K562 (cell line): ENCODE measurements at regions not wholly inside any gene's neighbourhood (a gene's known extent, or its start where the extent isn't known, plus 50 kb on each side); places are given as distances from the start of the nearest gene placed in this dataset.

Experiments
- CEBPB ChIP-seq: fragments of 450-650 bp; IDR thresholded peaks from 2 replicates; pipeline ENCODE4 v1.6.1; 2016; ENCODE audit warnings: missing genetic modification characterization, missing compliant biosample characterization
- CHCHD3 ChIP-seq: fragments of 250-450 bp; sonication (Bioruptor Pico); IDR thresholded peaks from 2 replicates; pipeline ENCODE4 v2.1.2; 2022; ENCODE audit warnings: mild to moderate bottlenecking
- DDX20 ChIP-seq: fragments of 450-650 bp; IDR thresholded peaks from 2 replicates; pipeline ENCODE4 v1.6.1; 2016; ENCODE audit warnings: missing genetic modification characterization, low read depth, mild to moderate bottlenecking, missing compliant biosample characterization, moderate library complexity
- HDAC8 ChIP-seq: fragments of 450-650 bp; IDR thresholded peaks from 2 replicates; pipeline ENCODE4 v1.6.1; 2016; ENCODE audit warnings: mild to moderate bottlenecking, missing genetic modification characterization, moderate library complexity, missing compliant biosample characterization
- KDM1A ChIP-seq, 2 experiments: fragments of 450-650 bp; IDR thresholded peaks; 2 replicates each; pipeline ENCODE4 v1.6.1; 2016; ENCODE audit warnings: mild to moderate bottlenecking in 2 of 2
- MEIS2 ChIP-seq: fragments of 450-650 bp; IDR thresholded peaks from 2 replicates; pipeline ENCODE4 v1.6.1; 2014; ENCODE audit warnings: mild to moderate bottlenecking; ENCODE audit not compliant: partially characterized antibody
- NCOR1 ChIP-seq: fragments of 450-650 bp; IDR thresholded peaks from 2 replicates; pipeline ENCODE4 v1.6.1; 2016; ENCODE audit warnings: mild to moderate bottlenecking, moderate library complexity
- TARDBP ChIP-seq: fragments of 450-650 bp; IDR thresholded peaks from 2 replicates; pipeline ENCODE4 v1.6.1; 2016
- ZNF699 ChIP-seq: fragments of 250-450 bp; sonication (Bioruptor Pico); IDR thresholded peaks from 2 replicates; pipeline ENCODE4 v1.8.0; 2021; ENCODE audit warnings: mild to moderate bottlenecking, moderate library complexity; ENCODE audit not compliant: insufficient replicate concordance
- TF ChIP-seq, protein P1 (sequence below): sonication (generic); formaldehyde crosslinking; IDR thresholded peaks from 2 replicates; pipeline ENCODE4 v1.8.1; 2023; ENCODE audit warnings: mild to moderate bottlenecking, missing genetic modification reagents
- TF ChIP-seq, protein P2 (sequence below), 2 experiments: fragments of 450-650 bp in 1 of 2; sonication (generic) in 1 of 2; formaldehyde crosslinking in 1 of 2; IDR thresholded peaks; 2 replicates each; pipeline versions ENCODE4 v1.7.1 to v1.9.0; 2016 to 2022; ENCODE audit warnings: inconsistent platforms in 1 of 2, mild to moderate bottlenecking in 1 of 2, missing genetic modification reagents in 1 of 2
- TF ChIP-seq, protein P3 (sequence below): fragments of 450-650 bp; formaldehyde crosslinking; IDR thresholded peaks from 2 replicates; pipeline ENCODE4 v1.4.0; 2020; ENCODE audit warnings: mild to moderate bottlenecking, moderate library complexity
- TF ChIP-seq, protein P4 (sequence below): fragments of 450-650 bp; conservative IDR thresholded peaks from 2 replicates; pipeline ENCODE4 v1.6.1; 2016; ENCODE audit warnings: missing genetic modification characterization, low read depth, mild to moderate bottlenecking, missing compliant biosample characterization, moderate library complexity

DNA sequence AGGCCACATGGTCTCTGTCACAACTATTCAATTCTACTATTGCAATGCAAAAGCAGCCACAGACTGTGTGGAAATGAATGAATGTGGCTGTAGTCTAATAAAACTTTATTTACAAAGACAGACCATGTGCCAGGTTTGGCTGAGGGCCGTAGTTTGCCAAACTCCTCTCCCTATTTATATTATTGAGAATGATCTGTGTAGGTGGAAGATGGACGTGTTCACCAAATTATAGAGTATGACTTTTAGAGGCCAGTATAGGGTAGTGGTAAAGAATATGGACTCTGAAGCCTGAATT lies 125.7 kb upstream of the MYLIP start (continued):
- TF ChIP-seq, protein P1, sequence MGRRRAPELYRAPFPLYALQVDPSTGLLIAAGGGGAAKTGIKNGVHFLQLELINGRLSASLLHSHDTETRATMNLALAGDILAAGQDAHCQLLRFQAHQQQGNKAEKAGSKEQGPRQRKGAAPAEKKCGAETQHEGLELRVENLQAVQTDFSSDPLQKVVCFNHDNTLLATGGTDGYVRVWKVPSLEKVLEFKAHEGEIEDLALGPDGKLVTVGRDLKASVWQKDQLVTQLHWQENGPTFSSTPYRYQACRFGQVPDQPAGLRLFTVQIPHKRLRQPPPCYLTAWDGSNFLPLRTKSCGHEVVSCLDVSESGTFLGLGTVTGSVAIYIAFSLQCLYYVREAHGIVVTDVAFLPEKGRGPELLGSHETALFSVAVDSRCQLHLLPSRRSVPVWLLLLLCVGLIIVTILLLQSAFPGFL (CRISPR knock-in tag): no peak
- TF ChIP-seq CEBPB (tag) (0 out of 2 replicates have a peak, but pooled peaks have one; percentile 27), NCOR1 (no peak), TARDBP (no peak), ZNF699 (no peak), HDAC8 (tag) (no peak), DDX20 (tag) (no peak), MEIS2 (no peak), CHCHD3 (no peak), KDM1A (IDR thresholded peaks at IDR 0.05) (no peak)
- TF ChIP-seq, protein P2, sequence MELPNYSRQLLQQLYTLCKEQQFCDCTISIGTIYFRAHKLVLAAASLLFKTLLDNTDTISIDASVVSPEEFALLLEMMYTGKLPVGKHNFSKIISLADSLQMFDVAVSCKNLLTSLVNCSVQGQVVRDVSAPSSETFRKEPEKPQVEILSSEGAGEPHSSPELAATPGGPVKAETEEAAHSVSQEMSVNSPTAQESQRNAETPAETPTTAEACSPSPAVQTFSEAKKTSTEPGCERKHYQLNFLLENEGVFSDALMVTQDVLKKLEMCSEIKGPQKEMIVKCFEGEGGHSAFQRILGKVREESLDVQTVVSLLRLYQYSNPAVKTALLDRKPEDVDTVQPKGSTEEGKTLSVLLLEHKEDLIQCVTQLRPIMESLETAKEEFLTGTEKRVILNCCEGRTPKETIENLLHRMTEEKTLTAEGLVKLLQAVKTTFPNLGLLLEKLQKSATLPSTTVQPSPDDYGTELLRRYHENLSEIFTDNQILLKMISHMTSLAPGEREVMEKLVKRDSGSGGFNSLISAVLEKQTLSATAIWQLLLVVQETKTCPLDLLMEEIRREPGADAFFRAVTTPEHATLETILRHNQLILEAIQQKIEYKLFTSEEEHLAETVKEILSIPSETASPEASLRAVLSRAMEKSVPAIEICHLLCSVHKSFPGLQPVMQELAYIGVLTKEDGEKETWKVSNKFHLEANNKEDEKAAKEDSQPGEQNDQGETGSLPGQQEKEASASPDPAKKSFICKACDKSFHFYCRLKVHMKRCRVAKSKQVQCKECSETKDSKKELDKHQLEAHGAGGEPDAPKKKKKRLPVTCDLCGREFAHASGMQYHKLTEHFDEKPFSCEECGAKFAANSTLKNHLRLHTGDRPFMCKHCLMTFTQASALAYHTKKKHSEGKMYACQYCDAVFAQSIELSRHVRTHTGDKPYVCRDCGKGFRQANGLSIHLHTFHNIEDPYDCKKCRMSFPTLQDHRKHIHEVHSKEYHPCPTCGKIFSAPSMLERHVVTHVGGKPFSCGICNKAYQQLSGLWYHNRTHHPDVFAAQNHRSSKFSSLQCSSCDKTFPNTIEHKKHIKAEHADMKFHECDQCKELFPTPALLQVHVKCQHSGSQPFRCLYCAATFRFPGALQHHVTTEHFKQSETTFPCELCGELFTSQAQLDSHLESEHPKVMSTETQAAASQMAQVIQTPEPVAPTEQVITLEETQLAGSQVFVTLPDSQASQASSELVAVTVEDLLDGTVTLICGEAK (IDR thresholded peaks at IDR 0.05): peak; percentile 98
- TF ChIP-seq, protein P2 (CRISPR knock-in tag; IDR thresholded peaks at IDR 0.05): peak; percentile 95
- TF ChIP-seq, protein P3, sequence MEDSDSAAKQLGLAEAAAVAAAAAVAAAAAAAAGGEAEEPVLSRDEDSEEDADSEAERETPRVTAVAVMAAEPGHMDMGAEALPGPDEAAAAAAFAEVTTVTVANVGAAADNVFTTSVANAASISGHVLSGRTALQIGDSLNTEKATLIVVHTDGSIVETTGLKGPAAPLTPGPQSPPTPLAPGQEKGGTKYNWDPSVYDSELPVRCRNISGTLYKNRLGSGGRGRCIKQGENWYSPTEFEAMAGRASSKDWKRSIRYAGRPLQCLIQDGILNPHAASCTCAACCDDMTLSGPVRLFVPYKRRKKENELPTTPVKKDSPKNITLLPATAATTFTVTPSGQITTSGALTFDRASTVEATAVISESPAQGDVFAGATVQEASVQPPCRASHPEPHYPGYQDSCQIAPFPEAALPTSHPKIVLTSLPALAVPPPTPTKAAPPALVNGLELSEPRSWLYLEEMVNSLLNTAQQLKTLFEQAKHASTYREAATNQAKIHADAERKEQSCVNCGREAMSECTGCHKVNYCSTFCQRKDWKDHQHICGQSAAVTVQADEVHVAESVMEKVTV (CRISPR knock-in tag): no peak
- TF ChIP-seq, protein P4, sequence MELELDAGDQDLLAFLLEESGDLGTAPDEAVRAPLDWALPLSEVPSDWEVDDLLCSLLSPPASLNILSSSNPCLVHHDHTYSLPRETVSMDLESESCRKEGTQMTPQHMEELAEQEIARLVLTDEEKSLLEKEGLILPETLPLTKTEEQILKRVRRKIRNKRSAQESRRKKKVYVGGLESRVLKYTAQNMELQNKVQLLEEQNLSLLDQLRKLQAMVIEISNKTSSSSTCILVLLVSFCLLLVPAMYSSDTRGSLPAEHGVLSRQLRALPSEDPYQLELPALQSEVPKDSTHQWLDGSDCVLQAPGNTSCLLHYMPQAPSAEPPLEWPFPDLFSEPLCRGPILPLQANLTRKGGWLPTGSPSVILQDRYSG: no peak
- TF ChIP-seq, all 486 proteins: peak for 7
